IMR-90 (cell line): ENCODE measurements at regions not wholly inside any gene's neighbourhood (a gene's known extent, or its start where the extent isn't known, plus 50 kb on each side); places are given as distances from the start of the nearest gene placed in this dataset.

Experiments
- ATAC-seq: fragments of 200-7000 bp; cut with Tn5 transposase; 2 replicates; pipeline ENCODE4 v1.9.1; 2020; ENCODE audit warnings: low read depth, mild to moderate bottlenecking, moderate library complexity
- BruUV-seq: library from RNA; stranded (reverse); fragments of 400-500 nt; replicated peaks from 2 replicates; lab custom pipeline; 2021; lab: Mats Ljungman, UMichigan
- CTCF ChIA-PET: fragments of 300-600 bp; formaldehyde crosslinking; extraction: SDS; loops from one replicate; lab custom pipeline; 2021; ENCODE audit warnings: antibody characterized with exemption; lab: Yijun Ruan, JAX
- POLR2A ChIA-PET: fragments of 300-600 bp; sonication (Branson Sonifier 250); formaldehyde crosslinking; loops from one replicate; lab custom pipeline; 2022; ENCODE audit warnings: antibody characterized with exemption; ENCODE audit not compliant: unreplicated experiment; lab: Charles Lee
- DNase-seq: peaks from one replicate; pipeline ENCODE4 v3.0.0; 2013
- H2AFZ ChIP-seq: replicated peaks from 2 replicates; pipeline ENCODE3; 2013; ENCODE audit warnings: low read length, mild to moderate bottlenecking; ENCODE audit not compliant: poor library complexity
- H2AK5ac ChIP-seq: 2 replicates; pipeline ENCODE4 v1.6.1; 2013; ENCODE audit warnings: low read depth, low read length, inconsistent platforms
- H2AK9ac ChIP-seq: replicated peaks from 2 replicates; pipeline ENCODE3; 2013; ENCODE audit warnings: mild to moderate bottlenecking, low read depth, low read length, moderate library complexity; ENCODE audit not compliant: poor library complexity
- H2BK120ac ChIP-seq: 2 replicates; pipeline ENCODE4 v1.6.1; 2013; ENCODE audit warnings: low read depth, low read length, inconsistent platforms
- H2BK15ac ChIP-seq: 3 replicates; pipeline ENCODE4 v1.6.1; 2013; ENCODE audit warnings: low read depth, low read length, inconsistent platforms
- H2BK20ac ChIP-seq: 2 replicates; pipeline ENCODE4 v1.6.1; 2013; ENCODE audit warnings: low read depth, mild to moderate bottlenecking, inconsistent platforms, low read length, moderate library complexity
- H2BK5ac ChIP-seq: 2 replicates; pipeline ENCODE4 v1.6.1; 2013; ENCODE audit warnings: mild to moderate bottlenecking, low read depth, low read length, inconsistent platforms; ENCODE audit not compliant: poor library complexity, severe bottlenecking
- H3K14ac ChIP-seq: replicated peaks from 2 replicates; pipeline ENCODE4 v1.6.1; 2013; ENCODE audit warnings: low read depth, low read length, inconsistent platforms
- H3K18ac ChIP-seq: 2 replicates; pipeline ENCODE4 v1.6.1; 2013; ENCODE audit warnings: low read depth, low read length, control low read depth
- H3K23ac ChIP-seq: 2 replicates; pipeline ENCODE4 v1.6.1; 2013; ENCODE audit warnings: low read depth, low read length, inconsistent platforms
- H3K27ac ChIP-seq: 2 replicates; pipeline ENCODE4 v1.5.1; 2013; ENCODE audit warnings: mild to moderate bottlenecking, control low read depth, low read length; ENCODE audit not compliant: insufficient read depth
- H3K27me3 ChIP-seq: 2 replicates; pipeline ENCODE4 v1.6.1; 2013; ENCODE audit warnings: low read length; ENCODE audit not compliant: control insufficient read depth, insufficient read depth
- H3K36me3 ChIP-seq: 2 replicates; pipeline ENCODE4 v1.6.1; 2013; ENCODE audit warnings: low read length, mixed read lengths; ENCODE audit not compliant: control insufficient read depth, insufficient read depth
- H3K4ac ChIP-seq: 2 replicates; pipeline ENCODE4 v1.6.1; 2013; ENCODE audit warnings: low read depth, low read length, inconsistent platforms
- H3K4me1 ChIP-seq: 2 replicates; pipeline ENCODE4 v1.6.1; 2013; ENCODE audit warnings: low read length, mixed read lengths; ENCODE audit not compliant: control insufficient read depth, insufficient read depth
- H3K4me2 ChIP-seq: 2 replicates; pipeline ENCODE4 v1.6.1; 2013; ENCODE audit warnings: low read depth, mild to moderate bottlenecking, control low read depth, low read length, moderate library complexity
- H3K4me3 ChIP-seq: 2 replicates; pipeline ENCODE4 v1.5.1; 2013; ENCODE audit warnings: low read depth, mild to moderate bottlenecking, control low read depth, low read length, moderate library complexity; ENCODE audit not compliant: insufficient read depth
- H3K56ac ChIP-seq: 2 replicates; pipeline ENCODE4 v1.6.1; 2013; ENCODE audit warnings: low read length, inconsistent platforms; ENCODE audit not compliant: insufficient read depth; ENCODE audit errors: extremely low read depth
- H3K79me1 ChIP-seq, 2 experiments: 2 replicates each; pipeline ENCODE4 v1.6.1; 2013; ENCODE audit warnings: low read length in 2 of 2, inconsistent platforms in 1 of 2, low read depth in 1 of 2
- H3K9ac ChIP-seq: 2 replicates; pipeline ENCODE4 v1.6.1; 2013; ENCODE audit warnings: low read depth, low read length, control low read depth
- H3K9me1 ChIP-seq: 2 replicates; pipeline ENCODE4 v1.6.1; 2013; ENCODE audit warnings: low read length, inconsistent platforms; ENCODE audit not compliant: insufficient read depth
- H3K9me3 ChIP-seq: 2 replicates; pipeline ENCODE4 v1.6.1; 2013; ENCODE audit warnings: low read length; ENCODE audit not compliant: control insufficient read depth, insufficient read depth
- H4K20me1 ChIP-seq: 2 replicates; pipeline ENCODE4 v1.6.1; 2013; ENCODE audit warnings: low read length, inconsistent platforms; ENCODE audit not compliant: insufficient read depth
- H4K5ac ChIP-seq: 2 replicates; pipeline ENCODE4 v1.6.1; 2013; ENCODE audit warnings: mild to moderate bottlenecking, low read depth, low read length, control low read depth
- H4K8ac ChIP-seq, 2 experiments: 2 replicates each; pipeline ENCODE4 v1.6.1; 2013; ENCODE audit warnings: low read depth in 2 of 2, low read length in 2 of 2, control low read depth in 1 of 2, inconsistent platforms in 1 of 2
- H4K91ac ChIP-seq: 2 replicates; pipeline ENCODE4 v1.6.1; 2013; ENCODE audit warnings: low read depth, low read length, inconsistent platforms; ENCODE audit not compliant: insufficient read depth
- CHD1 ChIP-seq: IDR thresholded peaks from 2 replicates; pipeline ENCODE4 v1.6.1; 2012; ENCODE audit warnings: low read depth, low read length, improper control_type of control experiment
- MAFK ChIP-seq: IDR thresholded peaks from 2 replicates; pipeline ENCODE4 v1.6.1; 2012; ENCODE audit warnings: low read depth, low read length, improper control_type of control experiment
- NFE2L2 ChIP-seq: fragments of 150-350 bp; IDR thresholded peaks from 2 replicates; pipeline ENCODE4 v1.6.1; 2016; ENCODE audit warnings: low read depth, mild to moderate bottlenecking, low read length
- RAD21 ChIP-seq: IDR thresholded peaks from 2 replicates; pipeline ENCODE4 v1.6.1; 2012; ENCODE audit warnings: low read length, improper control_type of control experiment
- WGBS, 2 experiments: methylation state at CpG; one replicate each; pipeline versions ENCODE4 v1.1.5 to v1.1.7; 2013; ENCODE audit warnings: missing lambda C conversion rate in 2 of 2; ENCODE audit not compliant: insufficient read length in 1 of 2; ENCODE audit errors: extremely low coverage in 2 of 2; 5-methylcytosine and 5-hydroxymethylcytosine counted together
- dilution Hi-C: fragments of 300-500 bp; cut with HindIII; formaldehyde crosslinking; loops from one replicate; pipeline ENCODE4 v1.14.3; 2018; ENCODE audit warnings: low sequenced_read_pairs; ENCODE audit not compliant: unreplicated experiment
- in situ Hi-C: fragments of 300-500 bp; cut with MboI; formaldehyde crosslinking; loops from 3 replicates; pipeline ENCODE4 v1.14.3; 2019; ENCODE audit warnings: low sequenced_read_pairs, inconsistent platforms, mixed read lengths
- intact Hi-C: fragments of 100-400 bp; cut with micrococcal nuclease; formaldehyde crosslinking; loops from 2 replicates; pipeline ENCODE4 v1.10.0; 2022
- TF ChIP-seq, protein P1 (sequence below): conservative IDR thresholded peaks from 2 replicates; pipeline ENCODE4 v1.5.1; 2012; ENCODE audit warnings: mild to moderate bottlenecking, low read depth, low read length, improper control_type of control experiment

DNA sequence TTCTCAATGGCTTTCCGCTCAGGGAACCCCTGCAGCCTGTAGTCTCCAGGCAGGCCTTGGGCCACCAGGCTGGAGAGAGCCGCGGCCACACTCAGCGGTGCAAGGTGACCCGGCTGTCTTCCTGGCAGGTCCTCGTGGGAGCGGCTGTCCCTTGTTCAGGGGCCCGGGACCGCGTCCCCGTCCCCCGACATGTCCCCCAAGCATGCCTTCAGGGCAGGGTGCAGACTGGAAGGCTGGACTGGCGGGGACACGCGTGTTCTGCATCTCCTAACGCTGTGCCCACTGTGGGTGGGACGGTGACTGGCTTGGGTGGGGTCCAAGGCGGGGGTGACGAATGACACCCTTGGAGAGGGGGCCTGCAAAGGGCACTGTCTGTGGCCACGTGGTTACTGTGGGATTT is 93.6 kb downstream of the WTIP start:
- CTCF ChIA-PET: no interaction called here
- H4K91ac ChIP-seq: no peak overlapping the region
- DNase-seq (no peak), ATAC-seq (no peak)
- no peak overlapping the region for H3K9ac ChIP-seq
- no peaks in the 10 kb centered on the region for H3K9me1 ChIP-seq
- H3K27me3 ChIP-seq: no peaks in the 10 kb centered on the region
- intact Hi-C loops: no loop called here
- no peaks in the 10 kb centered on the region for H4K20me1 ChIP-seq
- no peak overlapping the region for H2BK20ac ChIP-seq
- 80% methylated on average over 11 of the region's 20 CpGs; no CpG with 5 or more reads in 1 of the 2 experiments for WGBS, 2 experiments
- H2BK5ac ChIP-seq: no peak overlapping the region
- H2BK15ac ChIP-seq: no peak overlapping the region
- in situ Hi-C loops: no loop called here
- no peak overlapping the region for H2AFZ ChIP-seq
- TF ChIP-seq RAD21 (no peak), CHD1 (no peak), MAFK (no peak), NFE2L2 (no peak)
- TF ChIP-seq, protein P1, sequence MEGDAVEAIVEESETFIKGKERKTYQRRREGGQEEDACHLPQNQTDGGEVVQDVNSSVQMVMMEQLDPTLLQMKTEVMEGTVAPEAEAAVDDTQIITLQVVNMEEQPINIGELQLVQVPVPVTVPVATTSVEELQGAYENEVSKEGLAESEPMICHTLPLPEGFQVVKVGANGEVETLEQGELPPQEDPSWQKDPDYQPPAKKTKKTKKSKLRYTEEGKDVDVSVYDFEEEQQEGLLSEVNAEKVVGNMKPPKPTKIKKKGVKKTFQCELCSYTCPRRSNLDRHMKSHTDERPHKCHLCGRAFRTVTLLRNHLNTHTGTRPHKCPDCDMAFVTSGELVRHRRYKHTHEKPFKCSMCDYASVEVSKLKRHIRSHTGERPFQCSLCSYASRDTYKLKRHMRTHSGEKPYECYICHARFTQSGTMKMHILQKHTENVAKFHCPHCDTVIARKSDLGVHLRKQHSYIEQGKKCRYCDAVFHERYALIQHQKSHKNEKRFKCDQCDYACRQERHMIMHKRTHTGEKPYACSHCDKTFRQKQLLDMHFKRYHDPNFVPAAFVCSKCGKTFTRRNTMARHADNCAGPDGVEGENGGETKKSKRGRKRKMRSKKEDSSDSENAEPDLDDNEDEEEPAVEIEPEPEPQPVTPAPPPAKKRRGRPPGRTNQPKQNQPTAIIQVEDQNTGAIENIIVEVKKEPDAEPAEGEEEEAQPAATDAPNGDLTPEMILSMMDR: no peak
- no peak overlapping the region for H3K23ac ChIP-seq
- no peak overlapping the region for H3K4me3 ChIP-seq
- H3K56ac ChIP-seq: no peak overlapping the region
- no peak overlapping the region for H3K4me2 ChIP-seq
- H3K4ac ChIP-seq: no peak overlapping the region
- no peaks in the 10 kb centered on the region for H3K79me1 ChIP-seq
- H2AK9ac ChIP-seq: no peak overlapping the region
- POLR2A ChIA-PET: interaction anchor here (0.6 kb wide), 1 partner anchor 57 kb away, joined by 4 read pairs; no protein-coding TSS in a partner anchor
- H3K18ac ChIP-seq: no peak overlapping the region
- dilution Hi-C loops: no loop called here
- H3K9me3 ChIP-seq: peaks cover 2% of the 10 kb centered on the region; the same call in 1 of the 2 replicates
- no peak overlapping the region for H3K27ac ChIP-seq
- no TSS peak for BruUV-seq
- no peak overlapping the region for H4K8ac ChIP-seq
- no peaks in the 10 kb centered on the region for H3K36me3 ChIP-seq
- H3K14ac ChIP-seq: no peak overlapping the region
- no peak overlapping the region for H2AK5ac ChIP-seq
- no peak overlapping the region for H4K5ac ChIP-seq
- H3K4me1 ChIP-seq: no peaks in the 10 kb centered on the region
- H2BK120ac ChIP-seq: no peak overlapping the region
